ENCODE measurements at regions not wholly inside any gene's neighbourhood (a gene's known extent, or its start where the extent isn't known, plus 50 kb on each side); places are given as distances from the start of the nearest gene placed in this dataset.

DNA sequence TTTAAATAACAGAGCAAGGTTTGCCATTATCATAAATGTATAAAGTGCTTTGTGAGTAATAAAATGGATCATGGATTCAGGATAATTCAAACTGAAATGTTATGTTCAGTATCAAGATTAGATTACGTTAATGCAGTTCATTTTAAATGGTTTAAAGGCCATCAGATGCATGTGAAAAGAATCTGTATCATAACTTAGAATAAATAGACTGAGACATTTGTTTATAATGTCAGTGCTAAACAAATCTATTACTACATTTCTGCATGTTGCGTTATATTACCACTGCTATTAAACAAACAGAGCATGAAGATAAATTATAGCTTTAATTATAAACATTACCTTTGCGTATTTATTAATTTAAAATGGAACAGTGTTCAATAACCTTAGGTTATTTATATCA is 160.2 kb downstream of the TOX3 start:
- TF ChIP-seq, protein P1, sequence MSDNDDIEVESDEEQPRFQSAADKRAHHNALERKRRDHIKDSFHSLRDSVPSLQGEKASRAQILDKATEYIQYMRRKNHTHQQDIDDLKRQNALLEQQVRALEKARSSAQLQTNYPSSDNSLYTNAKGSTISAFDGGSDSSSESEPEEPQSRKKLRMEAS (IDR thresholded peaks at IDR 0.05): no peak
- TF ChIP-seq TEAD4 (IDR thresholded peaks at IDR 0.05) (no peak), YY1 (IDR thresholded peaks at IDR 0.05; ENCODE audit: low read depth) (no peak), TCF12 (IDR thresholded peaks at IDR 0.05; ENCODE audit: low read depth) (no peak), RAD21 (IDR thresholded peaks at IDR 0.05; ENCODE audit: low read depth) (no peak), NFIC (IDR thresholded peaks at IDR 0.05) (no peak), EP300 (IDR thresholded peaks at IDR 0.05; ENCODE audit: borderline replicate concordance) (no peak), FOXM1 (IDR thresholded peaks at IDR 0.05; ENCODE audit: borderline replicate concordance, low read depth) (no peak), TAF1 (IDR thresholded peaks at IDR 0.05; ENCODE audit: low read depth) (no peak), CREB1 (IDR thresholded peaks at IDR 0.05; ENCODE audit: low read depth) (no peak), EGR1 (IDR thresholded peaks at IDR 0.05) (no peak), ZBTB7A (IDR thresholded peaks at IDR 0.05; ENCODE audit: low read depth) (no peak)
- TF ChIP-seq, protein P2, sequence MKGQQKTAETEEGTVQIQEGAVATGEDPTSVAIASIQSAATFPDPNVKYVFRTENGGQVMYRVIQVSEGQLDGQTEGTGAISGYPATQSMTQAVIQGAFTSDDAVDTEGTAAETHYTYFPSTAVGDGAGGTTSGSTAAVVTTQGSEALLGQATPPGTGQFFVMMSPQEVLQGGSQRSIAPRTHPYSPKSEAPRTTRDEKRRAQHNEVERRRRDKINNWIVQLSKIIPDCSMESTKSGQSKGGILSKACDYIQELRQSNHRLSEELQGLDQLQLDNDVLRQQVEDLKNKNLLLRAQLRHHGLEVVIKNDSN (IDR thresholded peaks at IDR 0.05): no peak
- TF ChIP-seq, protein P3, sequence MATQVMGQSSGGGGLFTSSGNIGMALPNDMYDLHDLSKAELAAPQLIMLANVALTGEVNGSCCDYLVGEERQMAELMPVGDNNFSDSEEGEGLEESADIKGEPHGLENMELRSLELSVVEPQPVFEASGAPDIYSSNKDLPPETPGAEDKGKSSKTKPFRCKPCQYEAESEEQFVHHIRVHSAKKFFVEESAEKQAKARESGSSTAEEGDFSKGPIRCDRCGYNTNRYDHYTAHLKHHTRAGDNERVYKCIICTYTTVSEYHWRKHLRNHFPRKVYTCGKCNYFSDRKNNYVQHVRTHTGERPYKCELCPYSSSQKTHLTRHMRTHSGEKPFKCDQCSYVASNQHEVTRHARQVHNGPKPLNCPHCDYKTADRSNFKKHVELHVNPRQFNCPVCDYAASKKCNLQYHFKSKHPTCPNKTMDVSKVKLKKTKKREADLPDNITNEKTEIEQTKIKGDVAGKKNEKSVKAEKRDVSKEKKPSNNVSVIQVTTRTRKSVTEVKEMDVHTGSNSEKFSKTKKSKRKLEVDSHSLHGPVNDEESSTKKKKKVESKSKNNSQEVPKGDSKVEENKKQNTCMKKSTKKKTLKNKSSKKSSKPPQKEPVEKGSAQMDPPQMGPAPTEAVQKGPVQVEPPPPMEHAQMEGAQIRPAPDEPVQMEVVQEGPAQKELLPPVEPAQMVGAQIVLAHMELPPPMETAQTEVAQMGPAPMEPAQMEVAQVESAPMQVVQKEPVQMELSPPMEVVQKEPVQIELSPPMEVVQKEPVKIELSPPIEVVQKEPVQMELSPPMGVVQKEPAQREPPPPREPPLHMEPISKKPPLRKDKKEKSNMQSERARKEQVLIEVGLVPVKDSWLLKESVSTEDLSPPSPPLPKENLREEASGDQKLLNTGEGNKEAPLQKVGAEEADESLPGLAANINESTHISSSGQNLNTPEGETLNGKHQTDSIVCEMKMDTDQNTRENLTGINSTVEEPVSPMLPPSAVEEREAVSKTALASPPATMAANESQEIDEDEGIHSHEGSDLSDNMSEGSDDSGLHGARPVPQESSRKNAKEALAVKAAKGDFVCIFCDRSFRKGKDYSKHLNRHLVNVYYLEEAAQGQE (IDR thresholded peaks at IDR 0.05; ENCODE audit: low read depth): no peak

DNA sequence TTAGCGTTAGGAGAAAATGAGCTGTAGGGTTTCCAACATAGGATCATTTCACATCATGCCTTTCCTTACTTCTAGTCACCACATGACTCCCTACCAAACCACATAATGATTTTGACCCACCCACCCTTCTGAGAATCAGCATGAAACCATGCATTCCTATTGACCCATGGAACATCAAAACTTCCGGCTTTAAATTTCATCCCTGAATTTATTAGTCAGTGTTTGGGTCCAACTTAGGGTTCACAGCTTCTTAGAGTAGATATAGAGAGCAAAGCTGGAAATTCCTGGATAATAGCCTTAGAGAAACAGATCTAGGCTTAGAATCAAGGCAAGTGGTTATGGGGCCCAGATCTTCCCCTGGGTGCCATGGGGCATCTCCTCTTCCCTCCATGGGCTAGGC is 162.6 kb downstream of the TOX3 start:
- TF ChIP-seq EP300 (IDR thresholded peaks at IDR 0.05; ENCODE audit: borderline replicate concordance): no peak
- TF ChIP-seq, protein P3 (IDR thresholded peaks at IDR 0.05; ENCODE audit: low read depth): no peak
- TF ChIP-seq TAF1 (IDR thresholded peaks at IDR 0.05; ENCODE audit: low read depth): no peak
- no peak for TF ChIP-seq ZBTB7A (IDR thresholded peaks at IDR 0.05; ENCODE audit: low read depth)
- no peak for TF ChIP-seq CREB1 (IDR thresholded peaks at IDR 0.05; ENCODE audit: low read depth)
- no peak for TF ChIP-seq TEAD4 (IDR thresholded peaks at IDR 0.05)
- no peak for TF ChIP-seq TCF12 (IDR thresholded peaks at IDR 0.05; ENCODE audit: low read depth)
- no peak for TF ChIP-seq NFIC (IDR thresholded peaks at IDR 0.05)

DNA sequence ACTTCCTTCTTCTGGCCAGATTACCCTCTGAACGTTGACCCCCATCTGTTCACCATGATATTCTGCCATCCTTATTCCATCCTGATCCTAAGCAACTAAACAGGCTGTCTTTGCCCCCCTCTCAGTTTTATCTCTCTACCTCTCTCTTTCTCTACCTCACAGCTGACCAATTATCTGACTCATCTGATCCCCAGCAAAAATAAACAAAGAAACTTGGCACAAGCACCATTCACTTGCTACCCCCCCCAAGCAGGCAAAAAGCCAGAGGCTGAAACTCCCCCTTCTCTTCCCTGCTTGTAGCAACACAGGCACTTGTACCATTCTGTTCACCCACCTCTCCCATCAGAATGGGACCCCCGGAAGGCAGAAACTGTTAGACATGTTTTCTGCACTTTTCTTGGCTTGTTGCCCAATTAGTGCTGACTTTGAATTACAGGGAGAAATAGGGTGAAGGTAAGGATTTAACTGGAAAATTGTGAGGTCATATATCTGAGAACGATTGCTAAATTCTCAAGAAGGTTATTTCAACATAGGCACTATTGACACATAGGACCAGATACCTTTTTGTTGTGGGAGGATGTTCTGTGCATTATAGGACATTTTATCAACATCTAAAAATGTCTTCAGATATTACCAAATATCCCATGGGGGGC is 163.2 kb downstream of the TOX3 start:
- TF ChIP-seq, protein P2 (IDR thresholded peaks at IDR 0.05): no peak
- TF ChIP-seq, protein P1 (IDR thresholded peaks at IDR 0.05): no peak
- no peak for TF ChIP-seq ZBTB7A (IDR thresholded peaks at IDR 0.05; ENCODE audit: low read depth)
- no peak for TF ChIP-seq TCF12 (IDR thresholded peaks at IDR 0.05; ENCODE audit: low read depth)
- TF ChIP-seq CEBPB (IDR thresholded peaks at IDR 0.05): no peak
- TF ChIP-seq TAF1 (IDR thresholded peaks at IDR 0.05; ENCODE audit: low read depth): no peak
- no peak for TF ChIP-seq EGR1 (IDR thresholded peaks at IDR 0.05)
- TF ChIP-seq, protein P3 (IDR thresholded peaks at IDR 0.05; ENCODE audit: low read depth): no peak
- TF ChIP-seq EP300 (IDR thresholded peaks at IDR 0.05; ENCODE audit: borderline replicate concordance): no peak
- TF ChIP-seq FOXM1 (IDR thresholded peaks at IDR 0.05; ENCODE audit: borderline replicate concordance, low read depth): no peak
- TF ChIP-seq YY1 (IDR thresholded peaks at IDR 0.05; ENCODE audit: low read depth): no peak
- no peak for TF ChIP-seq NFIC (IDR thresholded peaks at IDR 0.05)
- no peak for TF ChIP-seq TEAD4 (IDR thresholded peaks at IDR 0.05)
- TF ChIP-seq CREB1 (IDR thresholded peaks at IDR 0.05; ENCODE audit: low read depth): no peak
- no peak for TF ChIP-seq RAD21 (IDR thresholded peaks at IDR 0.05; ENCODE audit: low read depth)

DNA sequence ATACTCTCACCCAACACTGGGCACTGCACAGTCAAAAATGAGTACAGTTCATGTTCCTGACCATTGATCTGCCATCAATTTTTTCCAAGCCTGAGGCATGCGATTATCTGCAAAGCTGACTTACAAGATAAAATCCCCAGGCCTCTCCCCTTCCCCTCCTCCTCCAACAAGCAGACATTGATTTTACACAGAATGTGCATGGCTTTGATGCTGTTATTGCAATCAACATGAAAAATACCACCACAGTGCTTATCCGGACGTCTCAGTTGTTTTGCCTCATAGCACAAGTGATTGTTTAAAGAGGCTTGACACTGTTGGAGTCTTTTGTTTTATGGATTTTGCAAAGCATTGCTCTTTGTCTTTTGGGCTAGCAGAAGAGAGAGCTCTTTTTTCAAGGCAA is 163.8 kb downstream of the TOX3 start:
- TF ChIP-seq, protein P2 (IDR thresholded peaks at IDR 0.05): no peak
- TF ChIP-seq ZBTB7A (IDR thresholded peaks at IDR 0.05; ENCODE audit: low read depth) (no peak), YY1 (IDR thresholded peaks at IDR 0.05; ENCODE audit: low read depth) (no peak), TAF1 (IDR thresholded peaks at IDR 0.05; ENCODE audit: low read depth) (no peak)
